NOMO-1 (cell line): ENCODE measurements at regions not wholly inside any gene's neighbourhood (a gene's known extent, or its start where the extent isn't known, plus 50 kb on each side); places are given as distances from the start of the nearest gene placed in this dataset.
"Not testable (repeated sequence)": the region's sequence is repeated elsewhere in the genome, so short reads cannot be mapped to it uniquely, and the experiment has no call there.

Experiments used
- DNase-seq, 2 experiments: peaks; one replicate each; lab custom pipeline; 2025; ENCODE audit not compliant: unreplicated experiment in 2 of 2; lab: John Stamatoyannopoulos, UW

DNA sequence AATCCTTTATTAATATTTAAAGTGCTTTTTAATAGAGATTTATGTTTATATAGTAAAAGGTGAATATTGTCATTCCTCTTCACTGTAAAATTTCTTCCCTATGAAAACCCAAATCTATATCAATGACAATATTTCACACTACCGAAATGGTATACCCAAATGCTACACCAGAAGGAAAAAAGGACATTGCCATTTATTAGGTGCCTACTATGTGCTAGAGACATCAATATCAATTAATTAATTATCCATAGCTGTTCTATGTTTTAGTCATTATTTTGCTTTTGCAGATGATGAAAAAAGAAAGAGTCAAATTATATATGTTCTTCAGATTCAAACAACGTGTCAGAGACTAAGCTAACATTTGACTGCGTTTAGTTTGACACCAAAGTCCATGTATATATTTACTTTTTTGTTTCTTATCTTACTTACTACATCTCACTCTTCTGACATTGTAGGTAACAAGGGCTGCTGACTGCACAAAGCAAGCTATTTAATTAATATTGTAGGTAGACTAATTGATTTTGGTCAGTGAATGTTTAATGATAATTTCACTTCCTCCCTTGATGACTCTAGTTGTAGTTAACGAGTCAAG is 614.0 kb upstream of the FOXG1 start:
- no peak for DNase-seq

DNA sequence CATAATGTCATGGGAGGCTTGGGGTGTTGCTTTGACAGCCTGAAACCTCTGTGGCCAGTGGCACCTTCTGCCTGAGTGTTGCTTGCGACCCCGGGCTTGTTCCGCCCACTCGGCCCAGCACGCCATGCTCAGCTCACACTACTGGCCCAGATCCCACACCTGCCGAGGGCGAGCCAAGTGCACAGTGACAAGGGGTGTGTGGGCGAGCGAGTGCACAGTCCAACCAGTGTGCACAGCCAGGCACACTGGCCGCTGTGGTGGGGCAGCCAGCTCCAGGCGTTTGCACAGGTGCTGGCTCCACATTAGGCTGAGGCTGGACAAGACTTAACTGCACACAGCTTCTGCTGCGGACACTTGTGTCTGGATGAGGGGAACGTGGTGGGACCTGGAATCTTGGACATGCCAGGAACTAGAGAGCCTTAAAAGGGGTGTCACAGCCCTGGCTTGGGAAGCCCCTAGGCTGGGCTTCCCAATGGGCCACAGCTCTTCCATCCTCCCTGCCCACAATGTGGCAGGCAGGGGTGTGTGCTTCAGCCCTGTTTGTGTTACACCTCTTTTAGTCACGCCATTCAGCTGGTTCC is 609.2 kb upstream of the FOXG1 start:
- DNase-seq: no peak

DNA sequence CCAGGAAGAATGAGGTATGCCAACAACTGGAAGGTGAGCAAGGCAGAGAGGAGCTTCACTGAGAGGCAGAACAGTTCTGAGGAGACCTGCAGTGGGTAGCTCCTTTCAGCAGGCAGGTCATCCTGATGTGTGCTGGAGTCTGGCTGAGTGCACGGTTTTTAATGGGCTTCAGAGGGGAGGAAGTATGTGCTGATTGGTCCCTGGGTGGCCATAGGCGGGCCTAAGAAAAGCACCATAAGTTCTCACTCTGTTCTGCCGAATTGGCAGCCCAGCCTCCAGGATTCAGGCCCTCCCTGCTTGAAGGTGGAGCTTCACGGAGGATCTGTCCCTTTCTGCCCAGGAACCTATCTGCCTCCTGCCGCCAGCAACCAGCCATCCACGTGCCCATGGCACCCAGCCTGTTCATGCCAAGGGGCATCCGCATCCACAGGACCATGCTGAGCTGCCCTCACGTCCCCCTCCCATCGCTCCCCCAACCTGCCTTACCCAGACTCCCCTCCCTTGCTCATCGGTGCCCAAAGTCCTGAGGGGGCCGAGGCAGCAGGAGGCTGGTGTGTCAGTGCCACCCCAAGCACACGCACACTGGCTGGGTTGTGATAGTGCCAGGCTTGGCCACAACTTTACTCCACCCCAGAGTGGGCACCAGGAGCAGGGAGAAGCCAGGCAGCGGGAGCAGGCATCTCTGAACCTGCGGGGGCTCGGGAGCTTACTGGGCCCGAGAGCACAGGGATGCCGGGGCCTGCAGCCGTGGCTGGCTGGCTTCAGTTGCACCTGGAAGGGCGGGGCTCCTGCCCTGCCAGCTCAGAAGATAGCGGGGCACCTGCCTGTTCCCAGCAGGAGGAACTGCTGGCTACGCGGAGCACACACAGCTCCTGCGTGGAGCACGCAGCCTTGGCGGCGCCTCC is 608.4 kb upstream of the FOXG1 start:
- no peak for DNase-seq

DNA sequence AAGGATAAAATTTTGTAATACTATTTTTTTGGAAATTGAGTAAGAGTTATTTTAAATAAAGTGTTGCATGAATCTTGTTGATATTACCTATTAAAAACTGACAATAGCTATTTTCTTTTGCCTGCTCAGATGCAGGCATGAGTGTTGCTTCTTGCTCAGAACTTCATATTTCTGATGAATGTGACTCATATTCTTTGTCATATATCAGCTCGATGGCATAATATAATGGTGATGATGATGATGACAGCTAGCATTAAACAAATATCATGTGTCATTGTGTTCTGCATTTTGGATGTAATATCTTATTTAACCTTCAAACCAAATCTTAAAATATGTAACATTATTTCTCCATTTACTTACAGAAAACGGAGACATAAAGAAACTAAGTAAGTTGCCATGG is 605.5 kb upstream of the FOXG1 start:
- no peak for DNase-seq

DNA sequence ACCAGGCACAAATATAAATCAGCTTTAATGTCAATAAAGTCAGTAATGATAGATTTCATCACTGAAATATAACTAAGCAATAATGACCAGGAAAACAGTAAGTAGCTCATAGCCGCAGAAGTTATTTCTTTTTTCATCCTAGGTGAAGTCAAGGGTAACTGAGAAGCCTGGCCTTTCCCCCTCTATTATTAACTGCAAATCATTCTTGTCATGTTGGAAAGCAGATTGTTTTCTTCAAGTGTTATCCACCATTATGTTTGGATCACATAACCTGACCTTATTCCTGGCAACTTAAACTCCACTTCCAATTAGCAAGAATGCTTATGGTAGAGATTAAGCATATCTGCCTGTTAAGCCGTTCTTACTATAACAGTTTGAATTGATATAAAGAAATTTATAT is 603.4 kb upstream of the FOXG1 start:
- DNase-seq: no peak

DNA sequence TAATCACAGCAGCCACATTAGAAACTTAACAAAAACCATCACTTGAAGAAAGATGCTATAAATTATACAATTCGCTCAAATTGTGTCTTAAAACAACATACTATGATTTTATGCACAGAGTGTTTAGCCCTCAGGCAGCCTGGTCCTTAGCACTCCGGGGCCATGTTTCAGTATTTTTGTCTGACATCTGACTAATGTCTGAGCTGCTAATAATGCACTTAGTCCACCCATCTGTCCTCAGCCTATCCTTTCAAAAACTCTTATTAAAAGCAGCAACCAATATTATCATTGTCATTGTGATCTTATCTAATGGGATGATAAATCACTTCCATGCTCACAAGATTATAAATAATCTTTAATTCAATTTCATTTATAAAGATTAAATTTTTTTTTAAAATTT is 602.7 kb upstream of the FOXG1 start:
- no peak for DNase-seq

DNA sequence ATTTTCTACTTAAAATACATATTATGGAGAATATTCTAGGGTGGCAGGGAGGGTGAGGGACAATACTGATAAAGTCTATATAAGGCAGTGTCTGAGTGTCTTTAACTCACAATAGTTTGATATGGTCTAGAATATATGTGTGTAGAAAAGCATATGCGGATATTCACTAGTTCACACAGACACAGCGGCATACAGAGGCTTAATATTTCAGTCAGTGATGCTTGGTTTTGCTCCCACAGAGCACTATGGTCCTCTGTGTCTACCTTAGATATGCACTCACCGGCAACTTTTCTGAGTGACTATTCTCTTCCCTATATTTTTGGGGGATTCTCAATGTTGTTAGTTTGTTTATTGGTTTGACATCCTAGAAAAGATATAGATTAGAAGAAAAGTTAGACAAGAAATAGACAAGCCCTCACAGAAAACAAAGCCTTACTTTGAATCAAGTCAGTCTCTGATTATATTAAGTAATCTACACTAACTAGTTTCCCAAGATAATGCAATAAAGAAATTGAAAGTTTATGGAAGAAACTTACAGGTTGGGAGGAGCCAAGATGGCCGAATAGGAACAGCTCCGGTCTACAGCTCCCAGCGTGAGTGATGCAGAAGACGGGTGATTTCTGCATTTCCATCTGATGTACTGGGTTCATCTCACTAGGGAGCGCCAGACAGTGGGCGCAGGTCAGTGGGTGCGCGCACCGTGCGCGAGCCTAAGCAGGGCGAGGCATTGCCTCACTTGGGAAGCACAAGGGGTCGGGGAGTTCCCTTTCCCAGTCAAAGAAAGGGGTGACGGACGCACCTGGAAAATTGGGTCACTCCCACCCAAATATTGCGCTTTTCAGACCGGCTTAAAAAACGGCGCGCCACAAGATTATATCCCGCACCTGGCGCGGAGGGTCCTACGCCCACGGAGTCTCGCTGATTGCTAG is 578.4 kb upstream of the FOXG1 start:
- not testable (repeated sequence) for DNase-seq

DNA sequence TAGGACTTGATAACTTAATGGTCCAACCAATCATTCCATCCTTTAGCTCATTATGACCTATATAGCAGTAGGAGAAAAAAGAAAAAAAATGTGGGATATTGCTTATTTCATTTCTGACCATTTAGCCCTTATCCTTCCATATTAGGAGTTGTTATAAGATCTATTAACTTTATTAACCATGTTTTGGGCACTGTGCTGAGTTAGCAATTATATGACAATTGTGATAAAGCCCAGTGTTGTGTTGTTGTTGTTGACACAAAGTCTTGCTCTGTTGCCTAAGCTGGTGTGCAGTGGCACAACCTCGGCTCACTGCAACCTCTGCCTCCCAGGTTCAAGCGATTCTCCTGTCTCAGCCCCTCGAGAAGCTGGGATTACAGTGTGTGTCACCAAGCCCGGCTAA is 569.7 kb upstream of the FOXG1 start:
- DNase-seq: no peak

DNA sequence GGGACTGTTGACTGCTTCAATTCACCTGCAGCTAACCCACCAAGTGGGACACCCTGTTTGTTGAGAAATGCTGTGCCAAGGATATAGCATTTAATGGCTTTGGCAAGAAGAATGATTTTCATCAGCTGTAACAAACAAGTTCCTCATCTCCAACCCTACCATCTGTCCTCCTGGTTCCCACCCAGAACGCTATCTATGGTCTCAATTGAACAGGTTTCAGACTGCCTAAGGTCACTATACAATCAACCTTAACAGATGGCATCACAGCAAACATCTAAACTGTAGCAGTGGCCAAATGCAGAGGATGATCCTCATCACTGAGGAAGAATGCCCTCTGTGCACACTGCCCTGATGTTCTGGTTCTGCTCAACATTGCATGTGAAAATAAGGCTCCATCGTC is 546.2 kb upstream of the FOXG1 start:
- DNase-seq: no peak

DNA sequence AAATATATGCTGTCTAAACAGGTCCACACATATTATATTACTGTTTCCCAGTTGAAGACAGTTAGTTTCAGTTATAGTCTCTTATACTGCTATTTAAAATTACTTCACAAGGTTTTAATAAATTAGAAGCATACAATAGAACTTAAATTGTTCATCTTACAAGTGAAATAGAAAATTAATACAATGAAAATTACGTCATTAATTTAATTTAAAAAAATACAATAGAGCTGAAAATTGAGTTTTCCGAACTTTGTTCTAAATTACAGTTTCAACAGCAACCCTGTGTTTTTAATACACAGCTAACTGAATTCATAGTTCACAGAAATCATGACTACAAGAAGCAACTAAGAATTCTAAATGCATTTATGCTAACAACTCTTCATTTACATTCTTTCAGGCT is 525.7 kb upstream of the FOXG1 start:
- no peak for DNase-seq

DNA sequence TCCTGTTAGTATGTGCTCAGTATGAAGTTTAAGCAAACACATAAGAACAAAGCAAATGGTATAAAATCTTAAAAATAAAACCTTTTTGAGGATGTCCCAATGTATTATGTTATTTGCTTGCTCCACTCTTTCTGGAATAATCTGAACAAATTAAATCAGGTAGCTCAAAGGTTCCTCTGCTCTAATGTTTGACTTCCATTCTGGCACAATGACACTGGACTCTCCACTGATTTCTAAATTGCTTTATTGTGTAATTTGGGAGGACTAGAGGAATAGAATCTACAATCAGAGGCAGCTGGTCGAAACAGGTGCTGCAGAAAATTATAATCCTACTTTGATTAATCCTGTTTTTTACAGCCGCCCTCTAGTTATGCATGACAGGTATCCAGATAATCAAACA is 523.7 kb upstream of the FOXG1 start:
- DNase-seq: no peak

DNA sequence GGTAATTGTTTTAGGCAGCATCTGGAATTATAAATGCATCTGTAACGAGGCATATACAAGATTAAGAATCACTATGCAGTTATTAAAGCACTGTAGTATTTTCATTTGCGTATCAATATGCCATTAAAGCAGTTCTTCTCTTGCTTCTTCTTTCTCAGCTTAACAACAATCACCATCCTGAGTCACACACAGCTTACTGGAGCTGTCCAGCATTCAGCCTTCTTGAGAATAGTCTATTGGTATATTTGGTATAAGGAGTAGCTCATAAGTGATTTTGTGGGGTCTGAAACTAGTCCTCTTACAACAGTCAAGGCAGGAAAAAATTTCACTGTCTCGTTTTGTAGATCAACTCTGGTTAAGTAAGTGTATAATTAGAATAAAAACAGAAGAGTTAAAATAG is 523.0 kb upstream of the FOXG1 start:
- DNase-seq: no peak

DNA sequence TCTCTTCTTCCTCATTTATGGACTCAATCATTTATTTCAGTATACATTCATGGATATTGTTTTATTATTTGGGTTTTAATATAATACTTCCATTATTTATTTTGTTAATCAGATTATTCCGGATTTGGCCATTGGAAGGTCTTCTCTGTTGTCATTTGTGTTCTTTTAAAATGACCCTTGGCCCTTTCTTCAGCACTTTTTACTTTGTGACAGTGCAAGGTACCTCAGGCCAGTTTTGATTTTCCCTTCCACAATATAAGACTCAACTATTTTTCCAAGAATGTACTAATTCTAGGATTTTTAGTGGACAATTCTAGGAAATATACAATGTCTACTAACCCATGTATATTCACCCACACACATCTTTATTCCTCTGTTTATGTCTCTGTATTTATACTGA is 521.4 kb upstream of the FOXG1 start:
- DNase-seq: no peak

DNA sequence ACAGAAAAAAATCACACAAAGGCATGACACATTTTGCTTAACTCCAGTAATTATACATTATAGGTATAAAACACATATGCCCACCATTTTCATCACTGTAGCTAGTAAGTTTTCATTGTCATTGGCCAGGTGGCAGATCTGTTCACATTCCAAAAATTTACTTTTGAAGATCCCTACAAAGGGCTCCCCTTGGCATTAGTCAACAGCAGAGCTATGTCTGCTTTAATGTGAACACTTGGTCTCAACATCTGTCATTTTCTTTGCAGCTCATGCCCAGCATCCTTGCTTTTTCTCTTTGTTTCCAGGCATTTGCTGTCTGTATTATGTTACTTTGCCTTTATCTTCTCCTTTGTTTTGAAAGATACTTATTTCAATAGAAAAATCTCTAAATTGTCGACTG is 519.1 kb upstream of the FOXG1 start:
- no peak for DNase-seq

DNA sequence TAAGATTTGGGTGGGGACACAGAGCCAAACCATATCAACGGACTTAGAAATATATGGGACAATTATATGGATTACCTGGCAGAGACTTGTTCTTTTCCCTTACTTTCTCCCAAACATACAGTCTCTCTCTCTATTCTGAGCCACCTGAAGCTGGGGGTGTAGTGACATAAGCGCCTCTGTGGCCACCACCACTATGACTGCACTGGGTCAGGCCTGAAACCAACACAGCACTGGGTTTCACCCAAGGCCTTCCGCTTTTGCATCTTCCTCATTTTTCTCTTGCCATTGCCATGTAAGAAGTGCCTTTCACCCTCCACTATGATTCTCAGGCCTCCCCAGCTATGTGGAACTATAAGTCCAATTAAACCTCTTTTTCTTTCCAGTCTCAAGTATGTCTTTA is 514.5 kb upstream of the FOXG1 start:
- DNase-seq: not testable (repeated sequence)

DNA sequence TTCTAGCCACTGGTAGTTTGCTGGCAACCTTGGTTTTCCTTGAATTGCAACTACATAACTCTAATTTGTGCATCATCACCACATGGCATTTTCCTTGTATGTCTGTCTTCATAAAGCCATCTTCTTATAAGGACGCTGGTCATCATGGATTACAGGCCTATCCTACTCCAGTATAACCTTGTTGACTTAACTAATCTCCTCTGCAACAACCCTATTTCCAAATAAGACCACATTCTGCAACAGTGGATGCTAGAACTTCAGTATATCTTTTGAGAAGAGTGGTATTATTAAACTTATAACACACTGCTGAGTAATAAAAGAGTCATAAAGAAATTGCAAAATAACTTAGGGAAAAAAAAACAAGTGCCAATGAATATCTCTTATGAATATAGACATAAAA is 511.8 kb upstream of the FOXG1 start:
- no peak for DNase-seq

DNA sequence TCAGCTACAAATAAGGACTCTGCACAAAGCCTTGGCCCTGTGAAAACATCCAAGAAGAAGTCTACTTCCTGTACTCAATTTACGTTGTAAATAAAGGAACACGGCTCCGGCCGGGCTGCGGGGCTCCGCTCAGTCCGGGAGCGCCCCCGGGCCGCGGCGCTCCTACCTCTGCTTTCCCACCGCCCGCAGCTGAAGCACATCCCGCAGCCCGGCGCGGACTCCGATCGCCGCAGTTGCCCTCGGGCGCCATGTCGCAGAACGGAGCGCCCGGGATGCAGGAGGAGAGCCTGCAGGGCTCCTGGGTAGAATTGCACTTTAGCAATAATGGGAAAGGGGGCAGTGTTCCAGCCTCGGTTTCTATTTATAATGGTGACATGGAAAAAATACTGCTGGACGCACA is 502.3 kb upstream of the FOXG1 start:
- no peak for DNase-seq

DNA sequence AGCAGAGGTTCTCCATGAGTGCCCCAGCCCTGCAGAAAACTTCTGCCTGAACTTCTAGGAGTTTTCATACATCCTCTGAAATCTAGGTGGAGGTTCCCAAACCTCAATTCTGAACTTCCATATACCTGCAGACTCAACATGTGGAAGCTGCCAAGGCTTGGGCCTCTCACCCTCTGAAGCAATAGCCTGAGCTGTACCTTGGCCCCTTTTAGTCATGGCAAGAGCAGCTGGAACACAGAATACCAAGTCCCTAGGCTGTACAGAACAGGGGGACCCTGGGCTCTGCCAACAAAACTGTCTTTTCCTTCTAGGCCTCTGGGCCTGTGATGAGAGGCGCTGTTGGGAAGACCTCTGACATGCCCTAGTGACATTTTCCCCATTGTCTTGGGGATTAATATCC is 494.3 kb upstream of the FOXG1 start:
- DNase-seq: no peak

DNA sequence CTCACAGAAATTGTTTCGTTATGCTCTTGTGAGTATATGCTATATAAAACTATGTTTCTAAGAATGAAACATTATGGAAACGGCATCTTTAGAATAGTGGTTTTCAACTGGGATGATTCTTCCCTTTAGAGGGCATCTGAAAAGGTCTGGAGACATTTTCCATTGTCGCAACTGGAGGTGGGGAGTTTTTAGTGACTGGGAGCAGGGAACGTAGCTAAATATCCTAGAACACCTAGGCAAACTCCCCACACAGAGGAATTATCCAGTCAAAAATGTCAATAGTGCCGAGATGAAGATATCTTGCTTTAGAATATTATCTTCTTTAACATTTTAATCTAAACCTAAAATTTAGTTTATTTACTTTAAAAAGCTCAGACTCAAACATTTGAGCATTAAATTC is 486.1 kb upstream of the FOXG1 start:
- no peak for DNase-seq

DNA sequence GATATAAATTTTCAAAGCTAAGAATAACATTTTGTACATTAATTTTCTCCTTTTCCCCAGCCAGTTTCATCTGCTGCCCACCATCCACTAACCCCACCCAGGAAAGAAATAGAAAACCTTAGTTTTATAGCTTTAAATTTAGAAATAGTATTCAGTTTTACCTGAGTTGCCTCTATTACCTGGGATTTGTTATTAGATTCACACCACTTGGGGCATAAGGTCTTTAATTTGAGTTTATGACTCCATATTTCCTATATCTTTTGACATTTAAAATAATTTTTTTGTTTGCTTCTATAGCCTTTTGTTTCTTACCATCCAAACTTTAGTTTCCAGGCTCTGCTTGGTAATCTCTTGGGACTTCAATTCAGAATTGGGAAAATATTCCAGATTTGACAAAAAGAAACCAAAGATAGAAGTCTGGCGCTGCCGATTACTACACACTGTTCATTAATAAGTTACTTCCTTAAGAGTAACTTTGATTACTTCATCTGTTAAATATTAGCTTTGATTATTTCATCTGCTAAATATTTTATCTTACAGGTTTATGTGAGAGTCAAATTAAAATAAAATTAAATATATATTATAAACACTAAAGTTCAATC is 485.5 kb upstream of the FOXG1 start:
- no peak for DNase-seq
